Tibial nerve (tissue), 4 donors: ENCODE measurements at regions not wholly inside any gene's neighbourhood (a gene's known extent, or its start where the extent isn't known, plus 50 kb on each side); places are given as distances from the start of the nearest gene placed in this dataset.

ENCODE experiments used
- DNase-seq, 2 donors: peaks; one replicate each; pipeline ENCODE4 v3.0.0-alpha.2; 2019; ENCODE audit warnings: low spot score in 2 of 2
- H3K27ac ChIP-seq, 4 donors: fragments of 200-600 bp; sonication (generic) in 3 of 4; one replicate each; pipeline ENCODE4 v1.5.1; 2017 to 2019; ENCODE audit warnings: mild to moderate bottlenecking in 1 of 4
- H3K27me3 ChIP-seq, 2 donors: fragments of 200-600 bp; sonication (generic) in 1 of 2; one replicate each; pipeline versions ENCODE4 v1.5.1 to v1.6.0; 2017 to 2019
- H3K36me3 ChIP-seq, 3 donors: fragments of 200-600 bp; sonication (generic); one replicate each; pipeline ENCODE4 v1.5.1; 2018 to 2019
- H3K4me1 ChIP-seq, 4 donors: fragments of 200-600 bp; sonication (generic) in 3 of 4; one replicate each; pipeline ENCODE4 v1.5.1; 2017 to 2019
- H3K4me3 ChIP-seq, 4 donors: fragments of 200-600 bp; sonication (generic) in 3 of 4; one replicate each; pipeline ENCODE4 v1.5.1; 2017 to 2019; ENCODE audit warnings: mild to moderate bottlenecking in 1 of 4, moderate library complexity in 1 of 4
- H3K9me3 ChIP-seq, 4 donors: fragments of 200-600 bp; sonication (generic) in 3 of 4; one replicate each; pipeline ENCODE4 v1.5.1; 2017 to 2019
- EP300 ChIP-seq, 2 donors: sonication (generic); formaldehyde crosslinking; IDR thresholded peaks; one replicate each; pipeline ENCODE4 v1.6.1; 2017; ENCODE audit warnings: antibody characterized with exemption in 2 of 2, mild to moderate bottlenecking in 1 of 2
- POLR2A ChIP-seq, 2 donors: fragments of 450-650 bp; IDR thresholded peaks; one replicate each; pipeline ENCODE4 v1.6.1; 2017; ENCODE audit warnings: antibody characterized with exemption in 2 of 2, mild to moderate bottlenecking in 2 of 2, moderate library complexity in 2 of 2
- WGBS, 2 donors: methylation state at CpG; one replicate each; pipeline ENCODE4 v1.1.5; 2018; 5-methylcytosine and 5-hydroxymethylcytosine counted together
- TF ChIP-seq, protein P1 (sequence below), 5 experiments: fragments of 200-600 bp in 3 of 5; fragments of 450-650 bp in 2 of 5; sonication (generic) in 3 of 5; IDR thresholded peaks; one replicate each; pipeline ENCODE4 v1.5.1; 2016 to 2019; ENCODE audit warnings: antibody characterized with exemption in 5 of 5, mild to moderate bottlenecking in 3 of 5, moderate library complexity in 2 of 5

DNA sequence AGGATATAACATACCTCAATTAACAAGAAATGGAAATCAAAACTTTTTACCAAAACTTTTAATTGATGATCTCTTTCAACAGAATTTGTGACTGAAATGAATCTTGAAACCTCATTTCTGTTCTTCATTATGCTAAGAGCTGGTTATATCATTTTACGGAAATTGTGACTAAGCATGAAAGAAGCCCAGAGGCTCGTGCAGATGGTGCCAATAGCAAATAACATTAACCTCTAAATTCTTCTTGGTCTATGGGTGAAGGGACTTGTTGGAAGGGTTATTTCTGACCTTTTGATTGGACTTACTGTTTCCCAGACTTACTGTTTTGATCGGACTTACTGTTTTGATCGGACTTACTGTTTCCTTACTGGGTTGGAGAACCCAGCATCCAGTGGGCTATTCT lies 435.6 kb downstream of the TDRD15 start:
- H3K4me1 ChIP-seq = no peaks in the 10 kb centered on the region
- no peak for TF ChIP-seq EP300 (IDR thresholded peaks at IDR 0.05)
- no peak for TF ChIP-seq POLR2A (IDR thresholded peaks at IDR 0.05)
- TF ChIP-seq, protein P1, sequence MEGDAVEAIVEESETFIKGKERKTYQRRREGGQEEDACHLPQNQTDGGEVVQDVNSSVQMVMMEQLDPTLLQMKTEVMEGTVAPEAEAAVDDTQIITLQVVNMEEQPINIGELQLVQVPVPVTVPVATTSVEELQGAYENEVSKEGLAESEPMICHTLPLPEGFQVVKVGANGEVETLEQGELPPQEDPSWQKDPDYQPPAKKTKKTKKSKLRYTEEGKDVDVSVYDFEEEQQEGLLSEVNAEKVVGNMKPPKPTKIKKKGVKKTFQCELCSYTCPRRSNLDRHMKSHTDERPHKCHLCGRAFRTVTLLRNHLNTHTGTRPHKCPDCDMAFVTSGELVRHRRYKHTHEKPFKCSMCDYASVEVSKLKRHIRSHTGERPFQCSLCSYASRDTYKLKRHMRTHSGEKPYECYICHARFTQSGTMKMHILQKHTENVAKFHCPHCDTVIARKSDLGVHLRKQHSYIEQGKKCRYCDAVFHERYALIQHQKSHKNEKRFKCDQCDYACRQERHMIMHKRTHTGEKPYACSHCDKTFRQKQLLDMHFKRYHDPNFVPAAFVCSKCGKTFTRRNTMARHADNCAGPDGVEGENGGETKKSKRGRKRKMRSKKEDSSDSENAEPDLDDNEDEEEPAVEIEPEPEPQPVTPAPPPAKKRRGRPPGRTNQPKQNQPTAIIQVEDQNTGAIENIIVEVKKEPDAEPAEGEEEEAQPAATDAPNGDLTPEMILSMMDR (IDR thresholded peaks at IDR 0.05) = no peak
- no peaks in the 10 kb centered on the region for H3K36me3 ChIP-seq
- H3K27me3 ChIP-seq = no peaks in the 10 kb centered on the region
- no peak overlapping the region for H3K27ac ChIP-seq
- WGBS, 2 donors = 69 to 75% methylated on average over 4 of the region's 4 CpGs
- H3K9me3 ChIP-seq = no peaks in the 10 kb centered on the region
- no peak overlapping the region for H3K4me3 ChIP-seq
- no peak for DNase-seq

DNA sequence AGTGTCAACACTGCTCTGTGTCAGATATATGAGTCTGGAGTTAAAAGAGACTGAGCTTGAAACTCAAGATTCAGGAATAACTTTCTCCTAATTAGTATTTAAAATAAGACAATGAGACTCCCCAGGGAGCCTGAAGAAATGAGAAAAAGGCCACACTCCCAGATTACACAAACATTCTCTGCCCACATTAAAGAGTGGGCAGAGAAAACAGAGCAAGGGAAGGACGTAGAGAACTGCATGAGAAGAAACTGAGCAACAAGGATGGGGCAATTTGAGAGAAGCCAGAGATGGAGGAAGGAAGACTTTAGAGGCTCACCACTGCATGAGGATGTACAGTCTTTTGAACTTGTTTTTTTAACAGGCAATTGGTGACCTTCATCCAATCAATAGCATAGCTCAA lies 438.2 kb downstream of the TDRD15 start:
- no peaks in the 10 kb centered on the region for H3K36me3 ChIP-seq
- WGBS, 2 donors = 0% methylated on average over 1 of the region's 1 CpG; no CpG with 5 or more reads in 1 of the 2 donors
- H3K27ac ChIP-seq = no peak overlapping the region
- H3K9me3 ChIP-seq = no peaks in the 10 kb centered on the region
- H3K27me3 ChIP-seq = no peaks in the 10 kb centered on the region
- TF ChIP-seq, protein P1 (IDR thresholded peaks at IDR 0.05) = no peak
- no peak for TF ChIP-seq EP300 (IDR thresholded peaks at IDR 0.05)
- no peak for TF ChIP-seq POLR2A (IDR thresholded peaks at IDR 0.05)
- H3K4me1 ChIP-seq = no peaks in the 10 kb centered on the region
- H3K4me3 ChIP-seq = no peak overlapping the region
- no peak for DNase-seq

DNA sequence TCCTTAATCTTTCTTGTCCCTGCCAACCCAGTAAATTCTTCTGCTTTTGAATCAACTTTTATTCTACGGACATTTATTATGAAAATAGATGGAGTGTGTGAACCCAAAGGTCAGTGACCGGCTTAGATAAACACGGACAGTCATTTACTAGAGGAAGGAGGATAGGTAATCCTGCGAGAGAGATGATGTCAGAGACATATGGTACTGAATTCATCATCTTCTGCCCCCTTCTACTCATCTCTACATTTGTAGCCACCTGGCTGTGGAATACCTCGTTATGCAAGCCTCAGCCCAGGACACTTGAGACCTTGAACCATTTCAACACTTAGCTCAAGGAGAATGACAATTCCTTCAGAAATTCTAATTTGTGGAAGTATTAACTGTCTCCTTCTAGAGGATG lies 443.6 kb downstream of the TDRD15 start:
- no peaks in the 10 kb centered on the region for H3K36me3 ChIP-seq
- TF ChIP-seq POLR2A (IDR thresholded peaks at IDR 0.05) (no peak), EP300 (IDR thresholded peaks at IDR 0.05) (no peak)
- TF ChIP-seq, protein P1 (IDR thresholded peaks at IDR 0.05) = no peak
- no peaks in the 10 kb centered on the region for H3K27me3 ChIP-seq
- H3K9me3 ChIP-seq = no peaks in the 10 kb centered on the region
- DNase-seq = no peak
- no peak overlapping the region for H3K4me3 ChIP-seq
- WGBS, 2 donors = 57 to 63% methylated on average over 5 of the region's 5 CpGs
- no peaks in the 10 kb centered on the region for H3K4me1 ChIP-seq
- H3K27ac ChIP-seq = no peak overlapping the region

DNA sequence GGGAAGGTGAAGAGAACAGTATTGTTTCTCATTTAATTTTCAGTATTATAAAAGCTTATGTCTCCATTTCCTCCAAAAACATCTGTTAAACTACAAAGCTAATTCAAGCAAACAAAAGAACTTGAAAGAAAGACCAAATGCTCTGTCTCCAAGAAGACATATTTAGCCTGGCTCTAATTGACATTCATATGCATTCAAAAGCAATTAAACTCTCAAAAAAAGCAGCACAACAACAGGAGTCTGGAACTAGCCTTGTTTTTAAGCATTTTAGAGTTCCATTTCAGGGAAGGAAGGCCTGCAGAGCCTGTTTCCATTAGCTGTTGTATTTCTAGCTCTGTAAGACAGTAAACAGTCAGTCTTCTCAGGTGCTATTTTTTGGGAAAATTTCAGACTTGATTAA lies 447.9 kb downstream of the TDRD15 start:
- Histone ChIP-seq H3K27me3 (no peaks in the 10 kb centered on the region), H3K4me3 (no peak overlapping the region), H3K9me3 (no peaks in the 10 kb centered on the region), H3K27ac (no peak overlapping the region), H3K36me3 (no peaks in the 10 kb centered on the region), H3K4me1 (no peaks in the 10 kb centered on the region)
- DNase-seq = no peak
- no peak for TF ChIP-seq EP300 (IDR thresholded peaks at IDR 0.05)
- TF ChIP-seq, protein P1 (IDR thresholded peaks at IDR 0.05) = no peak
- TF ChIP-seq POLR2A (IDR thresholded peaks at IDR 0.05) = no peak

DNA sequence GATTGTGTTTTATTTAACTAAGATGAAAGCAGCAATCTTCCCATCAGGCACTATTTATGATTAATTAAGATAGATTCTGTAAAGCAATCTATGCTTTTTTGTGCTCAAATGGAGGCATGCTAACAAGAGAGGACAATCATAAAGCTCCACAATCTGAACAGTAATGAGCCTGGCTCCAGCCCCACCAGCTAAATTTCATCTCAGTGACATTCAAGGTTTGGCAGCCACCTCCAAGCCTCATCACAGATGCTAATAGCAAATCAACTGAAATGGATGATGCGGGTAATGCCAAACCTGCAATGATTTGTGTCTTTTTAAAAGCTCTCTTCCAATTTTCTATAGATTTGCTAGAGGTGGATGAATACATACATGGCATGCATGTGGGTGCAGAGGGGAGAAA lies 456.6 kb downstream of the TDRD15 start:
- no peak overlapping the region for H3K4me3 ChIP-seq
- H3K27ac ChIP-seq = no peak overlapping the region
- WGBS, 2 donors = 89 to 96% methylated on average over 1 of the region's 1 CpG
- DNase-seq = no peak
- H3K9me3 ChIP-seq = peaks cover 0 to 6% (median 0%) of the 10 kb centered on the region in 4 donors
- no peaks in the 10 kb centered on the region for H3K4me1 ChIP-seq
- TF ChIP-seq, protein P1 (IDR thresholded peaks at IDR 0.05) = no peak
- TF ChIP-seq EP300 (IDR thresholded peaks at IDR 0.05) (no peak), POLR2A (IDR thresholded peaks at IDR 0.05) (no peak)
- no peaks in the 10 kb centered on the region for H3K27me3 ChIP-seq
- no peaks in the 10 kb centered on the region for H3K36me3 ChIP-seq
